ENCODE measurements at regions not wholly inside any gene's neighbourhood (a gene's known extent, or its start where the extent isn't known, plus 50 kb on each side); places are given as distances from the start of the nearest gene placed in this dataset.

DNA sequence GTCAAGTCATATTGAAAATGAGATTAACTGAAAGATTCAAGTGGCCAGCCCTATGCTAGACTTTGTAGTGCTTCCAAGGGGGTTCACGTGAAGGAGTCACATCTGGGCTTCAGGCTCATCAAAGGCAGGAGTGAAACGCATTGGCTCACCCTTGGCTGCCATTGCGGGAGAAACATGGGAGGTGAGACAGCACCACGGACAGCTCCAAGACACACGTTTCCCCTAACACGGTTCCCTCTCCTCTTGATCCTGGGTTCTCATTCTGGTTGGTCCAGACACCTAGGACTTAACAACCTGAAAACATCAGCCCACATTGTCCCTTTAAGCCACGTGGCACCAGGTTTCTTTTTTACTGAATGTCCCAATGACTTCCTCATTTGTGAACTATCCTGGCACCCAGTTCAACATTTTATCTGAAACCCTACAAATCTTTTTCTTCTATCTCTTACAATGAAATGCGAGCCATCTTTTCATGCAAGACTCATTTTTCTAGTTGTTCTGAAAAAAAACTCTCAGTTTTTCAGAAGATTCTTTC is 279.0 kb upstream of the VCX3A start:
- TF ChIP-seq POLR2AphosphoS5 (IDR thresholded peaks at IDR 0.05; ENCODE audit: low read depth, low read length): no peak
- TF ChIP-seq POLR2A (IDR thresholded peaks at IDR 0.05; ENCODE audit: low read depth, low read length): no peak
- TF ChIP-seq TAF1 (IDR thresholded peaks at IDR 0.05; ENCODE audit: borderline replicate concordance, low read depth, low read length): no peak
